GM23338 (cell line): ENCODE measurements at regions not wholly inside any gene's neighbourhood (a gene's known extent, or its start where the extent isn't known, plus 50 kb on each side); places are given as distances from the start of the nearest gene placed in this dataset.

ENCODE experiments used
- ATAC-seq: fragments of 200-7000 bp; cut with Tn5 transposase; 3 replicates; pipeline ENCODE4 v1.9.1; 2020
- DNase-seq: peaks from one replicate; pipeline ENCODE4 v3.0.0-alpha.2; 2015; ENCODE audit warnings: low spot score
- H2AFZ ChIP-seq: fragments of 200-600 bp; sonication (generic); 2 replicates; pipeline ENCODE4 v1.8.0; 2016; ENCODE audit warnings: antibody characterized with exemption, mild to moderate bottlenecking, moderate library complexity
- H3F3A ChIP-seq: fragments of 200-600 bp; sonication (generic); replicated peaks from 2 replicates; pipeline ENCODE4 v1.8.0; 2017; ENCODE audit warnings: antibody characterized with exemption, mixed run types, low read depth
- H3K27ac ChIP-seq: fragments of 200-600 bp; sonication (generic); 2 replicates; pipeline ENCODE4 v1.6.1; 2016; ENCODE audit warnings: low read depth
- H3K27me3 ChIP-seq: fragments of 200-600 bp; sonication (generic); 2 replicates; pipeline ENCODE4 v1.8.0; 2016; ENCODE audit warnings: mild to moderate bottlenecking, mixed run types, moderate library complexity; ENCODE audit not compliant: insufficient read depth
- H3K36me3 ChIP-seq: fragments of 200-600 bp; sonication (generic); 2 replicates; pipeline ENCODE4 v1.8.0; 2016; ENCODE audit warnings: mild to moderate bottlenecking; ENCODE audit not compliant: insufficient read depth
- H3K4me1 ChIP-seq: fragments of 200-600 bp; sonication (generic); 2 replicates; pipeline ENCODE4 v1.8.0; 2016; ENCODE audit warnings: mild to moderate bottlenecking, moderate library complexity; ENCODE audit not compliant: insufficient read depth
- H3K4me2 ChIP-seq: fragments of 200-600 bp; sonication (generic); 2 replicates; pipeline ENCODE4 v1.7.1; 2017; ENCODE audit warnings: mixed run types
- H3K4me3 ChIP-seq: fragments of 200-600 bp; sonication (generic); 2 replicates; pipeline ENCODE4 v1.6.1; 2016; ENCODE audit warnings: mixed run types
- H3K79me2 ChIP-seq: fragments of 200-600 bp; sonication (generic); replicated peaks from 2 replicates; pipeline ENCODE4 v1.8.0; 2017; ENCODE audit warnings: mild to moderate bottlenecking; ENCODE audit not compliant: insufficient read depth
- H3K9me2 ChIP-seq: fragments of 200-600 bp; sonication (generic); 2 replicates; pipeline ENCODE4 v1.8.0; 2017; ENCODE audit not compliant: insufficient read depth
- H4K20me1 ChIP-seq: fragments of 200-600 bp; sonication (generic); replicated peaks from 2 replicates; pipeline ENCODE4 v1.8.0; 2017; ENCODE audit warnings: mild to moderate bottlenecking; ENCODE audit not compliant: insufficient read depth
- H3K27ac Mint-ChIP-seq: 2 replicates; pipeline ENCODE4 v1.8.0; 2020; ENCODE audit warnings: inconsistent platforms, mild to moderate bottlenecking, moderate library complexity, mixed read lengths
- H3K27me3 Mint-ChIP-seq: 3 replicates; pipeline ENCODE4 v1.8.0; 2022; ENCODE audit warnings: low read depth, mild to moderate bottlenecking, moderate library complexity, mixed read lengths, inconsistent platforms; ENCODE audit not compliant: insufficient read depth, poor library complexity
- H3K36me3 Mint-ChIP-seq: 3 replicates; pipeline ENCODE4 v1.8.0; 2021; ENCODE audit warnings: low read depth, mild to moderate bottlenecking, inconsistent platforms, moderate library complexity, mixed read lengths
- H3K4me1 Mint-ChIP-seq: 3 replicates; pipeline ENCODE4 v1.8.0; 2020; ENCODE audit warnings: mild to moderate bottlenecking, inconsistent platforms, mixed read lengths
- H3K4me3 Mint-ChIP-seq: 3 replicates; pipeline ENCODE4 v1.8.0; 2021; ENCODE audit warnings: moderate library complexity, mild to moderate bottlenecking, inconsistent platforms, mixed read lengths
- H3K9me3 Mint-ChIP-seq: 3 replicates; pipeline ENCODE4 v1.8.0; 2020; ENCODE audit warnings: moderate library complexity, mild to moderate bottlenecking, inconsistent platforms, mixed read lengths
- CREB1 ChIP-seq: fragments of 250-450 bp; sonication (Bioruptor Pico); IDR thresholded peaks from 2 replicates; pipeline ENCODE4 v1.5.0; 2020; ENCODE audit warnings: low read depth, mild to moderate bottlenecking, moderate library complexity
- CTCF ChIP-seq, 2 experiments: fragments of 200-600 bp in 1 of 2; sonication (generic) in 1 of 2; conservative IDR thresholded peaks; 2 replicates each; pipeline versions ENCODE4 v1.5.1 to v1.6.1; 2016 to 2017; ENCODE audit warnings: antibody characterized with exemption in 2 of 2, low read depth in 2 of 2, mild to moderate bottlenecking in 2 of 2, moderate library complexity in 1 of 2
- ETS1 ChIP-seq: IDR thresholded peaks from 2 replicates; pipeline ENCODE4 v1.6.1; 2016; ENCODE audit warnings: antibody characterized with exemption
- EZH2 ChIP-seq: fragments of 200-600 bp; sonication (generic); IDR thresholded peaks from one replicate; pipeline ENCODE4 v1.8.0; 2017; ENCODE audit warnings: antibody characterized with exemption, mild to moderate bottlenecking, low read depth; ENCODE audit not compliant: unreplicated experiment
- EZH2phosphoT487 ChIP-seq: fragments of 200-600 bp; sonication (generic); IDR thresholded peaks from one replicate; pipeline ENCODE4 v1.8.1; 2018; ENCODE audit warnings: antibody characterized with exemption; ENCODE audit not compliant: unreplicated experiment
- JUNB ChIP-seq: IDR thresholded peaks from one replicate; pipeline ENCODE4 v1.6.1; 2016; ENCODE audit warnings: antibody characterized with exemption; ENCODE audit not compliant: unreplicated experiment
- NANOG ChIP-seq: IDR thresholded peaks from 2 replicates; pipeline ENCODE4 v1.6.1; 2016; ENCODE audit warnings: antibody characterized with exemption, borderline replicate concordance
- POLR2AphosphoS5 ChIP-seq: IDR thresholded peaks from 2 replicates; pipeline ENCODE4 v1.6.1; 2016; ENCODE audit warnings: antibody characterized with exemption, low read depth
- STAT1 ChIP-seq: IDR thresholded peaks from one replicate; pipeline ENCODE4 v1.6.1; 2016; ENCODE audit warnings: antibody characterized with exemption; ENCODE audit not compliant: unreplicated experiment
- ZNF114 ChIP-seq: fragments of 250-450 bp; sonication (Bioruptor Pico); IDR thresholded peaks from 2 replicates; pipeline ENCODE4 v1.5.0; 2020; ENCODE audit warnings: mild to moderate bottlenecking, moderate library complexity
- ZNF331 ChIP-seq: fragments of 250-450 bp; sonication (Bioruptor Pico); IDR thresholded peaks from 2 replicates; pipeline ENCODE4 v1.5.0; 2020; ENCODE audit warnings: low read depth, mild to moderate bottlenecking, moderate library complexity

GRCh38 chr3:143185401-143185800 lies 65.8 kb downstream of the CHST2 start (continued):
- TF ChIP-seq CTCF (conservative IDR thresholded peaks at IDR 0.05; ENCODE audit: low read depth in 2 of 2) (no peak), EZH2phosphoT487 (no peak)

- no peak overlapping the region for H3K4me3 Mint-ChIP-seq
- no peak overlapping the region for H3K27ac Mint-ChIP-seq
- ATAC-seq = no peak
Measured at GRCh38 chr3:143187111-143187510, 67.5 kb downstream of the CHST2 start.

More at GRCh38 chr3:143187111-143187510, 67.5 kb downstream of the CHST2 start:
- Mint-ChIP-seq H3K27me3 (peaks cover 2% of the 10 kb centered on the region), H3K36me3 (no peaks in the 10 kb centered on the region), H3K4me1 (no peaks in the 10 kb centered on the region), H3K9me3 (no peaks in the 10 kb centered on the region)
- no peak for DNase-seq
- Histone ChIP-seq H3K9me2 (peaks cover 8% of the 10 kb centered on the region; the same call in 1 of the 2 replicates), H3K36me3 (no peaks in the 10 kb centered on the region), H3K4me2 (no peak overlapping the region), H2AFZ (no peak overlapping the region), H3K4me3 (no peak overlapping the region), H3F3A (no peaks in the 10 kb centered on the region), H4K20me1 (no peaks in the 10 kb centered on the region), H3K27ac (no peak overlapping the region), H3K27me3 (no peaks in the 10 kb centered on the region), H3K4me1 (no peaks in the 10 kb centered on the region), H3K79me2 (no peaks in the 10 kb centered on the region)
- TF ChIP-seq EZH2phosphoT487 = no peak
- TF ChIP-seq CREB1 (CRISPR knock-in tag) = no peak
- TF ChIP-seq ZNF114 (CRISPR knock-in tag) = no peak
- TF ChIP-seq CTCF (conservative IDR thresholded peaks at IDR 0.05; ENCODE audit: low read depth in 2 of 2) = no peak
- no peak for TF ChIP-seq EZH2
- TF ChIP-seq STAT1 = no peak
- TF ChIP-seq ZNF331 = no peak
- no peak for TF ChIP-seq POLR2AphosphoS5
- no peak for TF ChIP-seq ETS1
- no peak for TF ChIP-seq NANOG
- TF ChIP-seq JUNB = no peak
